GM23338 (cell line): ENCODE measurements at regions not wholly inside any gene's neighbourhood (a gene's known extent, or its start where the extent isn't known, plus 50 kb on each side); places are given as distances from the start of the nearest gene placed in this dataset.

Experiments
- EZH2phosphoT487 ChIP-seq: fragments of 200-600 bp; sonication (generic); IDR thresholded peaks from one replicate; pipeline ENCODE4 v1.8.1; 2018; ENCODE audit warnings: antibody characterized with exemption; ENCODE audit not compliant: unreplicated experiment
- POLR2AphosphoS5 ChIP-seq: IDR thresholded peaks from 2 replicates; pipeline ENCODE4 v1.6.1; 2016; ENCODE audit warnings: antibody characterized with exemption, low read depth
- TF ChIP-seq, protein P1 (sequence below), 2 experiments: fragments of 200-600 bp in 1 of 2; sonication (generic) in 1 of 2; conservative IDR thresholded peaks; 2 replicates each; pipeline versions ENCODE4 v1.5.1 to v1.6.1; 2016 to 2017; ENCODE audit warnings: antibody characterized with exemption in 2 of 2, low read depth in 2 of 2, mild to moderate bottlenecking in 2 of 2, moderate library complexity in 1 of 2

DNA sequence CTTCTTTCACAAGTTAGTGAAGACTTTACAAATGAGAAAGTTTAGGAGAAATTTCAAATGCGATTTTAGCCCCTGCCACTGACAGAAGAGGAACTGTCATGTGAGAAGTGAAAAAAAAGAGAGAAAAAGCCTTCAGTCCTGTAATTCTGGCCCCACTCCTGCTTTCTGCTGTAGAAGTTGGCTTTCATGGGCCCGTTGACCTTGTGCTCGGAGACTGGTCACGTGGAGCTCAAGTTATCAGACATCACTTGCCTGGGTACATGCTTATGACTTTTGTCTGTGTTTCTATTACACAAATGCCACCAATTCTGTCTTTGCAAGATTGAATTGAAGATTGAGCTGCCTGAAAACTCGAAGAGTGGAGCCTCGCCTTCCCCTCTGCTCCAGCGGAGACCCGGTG, 749.9 kb downstream of the BCL11A start:
- TF ChIP-seq POLR2AphosphoS5: no peak
- TF ChIP-seq, protein P1, sequence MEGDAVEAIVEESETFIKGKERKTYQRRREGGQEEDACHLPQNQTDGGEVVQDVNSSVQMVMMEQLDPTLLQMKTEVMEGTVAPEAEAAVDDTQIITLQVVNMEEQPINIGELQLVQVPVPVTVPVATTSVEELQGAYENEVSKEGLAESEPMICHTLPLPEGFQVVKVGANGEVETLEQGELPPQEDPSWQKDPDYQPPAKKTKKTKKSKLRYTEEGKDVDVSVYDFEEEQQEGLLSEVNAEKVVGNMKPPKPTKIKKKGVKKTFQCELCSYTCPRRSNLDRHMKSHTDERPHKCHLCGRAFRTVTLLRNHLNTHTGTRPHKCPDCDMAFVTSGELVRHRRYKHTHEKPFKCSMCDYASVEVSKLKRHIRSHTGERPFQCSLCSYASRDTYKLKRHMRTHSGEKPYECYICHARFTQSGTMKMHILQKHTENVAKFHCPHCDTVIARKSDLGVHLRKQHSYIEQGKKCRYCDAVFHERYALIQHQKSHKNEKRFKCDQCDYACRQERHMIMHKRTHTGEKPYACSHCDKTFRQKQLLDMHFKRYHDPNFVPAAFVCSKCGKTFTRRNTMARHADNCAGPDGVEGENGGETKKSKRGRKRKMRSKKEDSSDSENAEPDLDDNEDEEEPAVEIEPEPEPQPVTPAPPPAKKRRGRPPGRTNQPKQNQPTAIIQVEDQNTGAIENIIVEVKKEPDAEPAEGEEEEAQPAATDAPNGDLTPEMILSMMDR (conservative IDR thresholded peaks at IDR 0.05; ENCODE audit: low read depth in 2 of 2): no peak
- TF ChIP-seq EZH2phosphoT487: no peak
